Progenitor cell of endocrine pancreas (in vitro differentiated cells): ENCODE measurements at regions not wholly inside any gene's neighbourhood (a gene's known extent, or its start where the extent isn't known, plus 50 kb on each side); places are given as distances from the start of the nearest gene placed in this dataset.

ENCODE experiments used
- DNase-seq: peaks from one replicate; pipeline ENCODE4 v3.0.0; 2021; ENCODE audit warnings: low spot score; ENCODE audit not compliant: unreplicated experiment
- H3K27ac Mint-ChIP-seq: 2 replicates; pipeline ENCODE4 v1.8.0; 2021; ENCODE audit warnings: mild to moderate bottlenecking, moderate library complexity, mixed read lengths
- H3K27me3 Mint-ChIP-seq: 2 replicates; pipeline ENCODE4 v1.8.0; 2021; ENCODE audit warnings: mixed read lengths
- H3K36me3 Mint-ChIP-seq: 2 replicates; pipeline ENCODE4 v1.8.0; 2022; ENCODE audit warnings: mixed read lengths; ENCODE audit not compliant: insufficient read depth
- H3K4me1 Mint-ChIP-seq: 2 replicates; pipeline ENCODE4 v1.8.0; 2021; ENCODE audit warnings: low read depth, mixed read lengths
- H3K4me3 Mint-ChIP-seq: 2 replicates; pipeline ENCODE4 v1.8.0; 2021; ENCODE audit warnings: low read depth, mild to moderate bottlenecking, moderate library complexity, mixed read lengths
- H3K9me3 Mint-ChIP-seq: 2 replicates; pipeline ENCODE4 v1.8.0; 2021; ENCODE audit warnings: low read depth, mixed read lengths
- TF ChIP-seq, protein P1 (sequence below): fragments of 200-600 bp; sonication (generic); IDR thresholded peaks from one replicate; pipeline ENCODE4 v1.5.0; 2021; ENCODE audit warnings: antibody characterized with exemption, mild to moderate bottlenecking; ENCODE audit not compliant: unreplicated experiment

DNA sequence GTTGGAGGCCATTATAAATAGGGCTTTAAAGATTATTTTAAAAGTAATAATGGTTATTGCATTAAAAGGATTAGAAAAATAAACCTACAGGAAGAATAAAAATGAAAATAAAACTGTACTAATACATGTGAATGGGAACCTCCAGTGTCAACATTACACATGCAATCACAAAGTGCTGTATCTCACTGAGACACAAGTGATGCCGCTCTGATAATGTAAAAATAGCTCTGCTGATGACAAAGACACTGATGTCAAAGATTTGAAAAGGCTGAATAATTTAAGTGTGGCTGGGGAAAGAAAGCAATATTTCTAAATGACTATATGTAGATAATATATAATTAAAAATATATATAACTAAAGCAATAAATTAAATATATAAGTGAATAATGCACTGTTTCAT, 129.1 kb upstream of the RAP2B start:
- no peak overlapping the region for H3K27ac Mint-ChIP-seq
- H3K27me3 Mint-ChIP-seq: no peaks in the 10 kb centered on the region
- H3K36me3 Mint-ChIP-seq: no peaks in the 10 kb centered on the region
- no peaks in the 10 kb centered on the region for H3K9me3 Mint-ChIP-seq
- H3K4me1 Mint-ChIP-seq: peaks cover 2% of the 10 kb centered on the region
- no peak for DNase-seq
- H3K4me3 Mint-ChIP-seq: no peak overlapping the region
- TF ChIP-seq, protein P1, sequence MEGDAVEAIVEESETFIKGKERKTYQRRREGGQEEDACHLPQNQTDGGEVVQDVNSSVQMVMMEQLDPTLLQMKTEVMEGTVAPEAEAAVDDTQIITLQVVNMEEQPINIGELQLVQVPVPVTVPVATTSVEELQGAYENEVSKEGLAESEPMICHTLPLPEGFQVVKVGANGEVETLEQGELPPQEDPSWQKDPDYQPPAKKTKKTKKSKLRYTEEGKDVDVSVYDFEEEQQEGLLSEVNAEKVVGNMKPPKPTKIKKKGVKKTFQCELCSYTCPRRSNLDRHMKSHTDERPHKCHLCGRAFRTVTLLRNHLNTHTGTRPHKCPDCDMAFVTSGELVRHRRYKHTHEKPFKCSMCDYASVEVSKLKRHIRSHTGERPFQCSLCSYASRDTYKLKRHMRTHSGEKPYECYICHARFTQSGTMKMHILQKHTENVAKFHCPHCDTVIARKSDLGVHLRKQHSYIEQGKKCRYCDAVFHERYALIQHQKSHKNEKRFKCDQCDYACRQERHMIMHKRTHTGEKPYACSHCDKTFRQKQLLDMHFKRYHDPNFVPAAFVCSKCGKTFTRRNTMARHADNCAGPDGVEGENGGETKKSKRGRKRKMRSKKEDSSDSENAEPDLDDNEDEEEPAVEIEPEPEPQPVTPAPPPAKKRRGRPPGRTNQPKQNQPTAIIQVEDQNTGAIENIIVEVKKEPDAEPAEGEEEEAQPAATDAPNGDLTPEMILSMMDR: no peak

DNA sequence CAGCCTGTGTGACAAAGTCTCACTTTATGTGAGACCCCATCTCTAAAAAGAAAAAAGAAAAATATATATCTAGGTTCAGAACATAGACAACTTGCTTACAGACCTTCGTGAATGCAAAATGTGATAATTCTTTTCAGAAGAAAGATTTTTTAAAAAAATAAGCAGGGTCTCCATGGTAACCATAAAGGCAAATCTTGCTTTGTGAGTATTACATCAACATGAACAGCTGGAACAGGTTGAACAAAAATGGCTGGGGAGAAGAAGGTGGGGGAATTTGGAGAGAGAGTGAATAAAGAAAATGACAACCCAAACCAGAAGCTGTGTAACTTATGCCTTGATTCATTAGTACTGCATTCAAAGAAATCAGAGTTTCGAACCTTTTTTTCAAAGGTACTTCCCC, 125.2 kb upstream of the RAP2B start:
- H3K36me3 Mint-ChIP-seq: no peaks in the 10 kb centered on the region
- no peak overlapping the region for H3K4me3 Mint-ChIP-seq
- H3K27me3 Mint-ChIP-seq: no peaks in the 10 kb centered on the region
- DNase-seq: no peak
- H3K4me1 Mint-ChIP-seq: peaks cover 2% of the 10 kb centered on the region
- TF ChIP-seq, protein P1: no peak
- H3K27ac Mint-ChIP-seq: no peak overlapping the region
- H3K9me3 Mint-ChIP-seq: no peaks in the 10 kb centered on the region

DNA sequence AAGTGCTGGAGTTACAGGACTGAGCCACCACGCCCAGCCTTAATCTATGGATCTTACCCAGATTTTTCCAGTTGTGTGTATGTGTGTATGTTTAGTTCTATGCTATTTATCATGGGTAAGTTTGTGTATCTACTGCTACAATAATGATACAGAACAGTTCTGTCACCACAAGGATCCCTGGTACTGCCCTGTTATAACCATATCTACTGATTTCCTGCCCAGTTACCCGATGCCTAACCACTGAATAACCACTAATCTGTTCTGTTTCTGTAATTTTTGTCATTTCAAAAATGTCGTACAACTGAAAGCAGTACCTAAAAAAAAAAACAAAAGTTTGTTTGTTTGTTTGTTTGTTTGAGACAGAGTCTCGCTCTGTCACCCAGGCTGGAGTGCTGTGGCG, 123.7 kb upstream of the RAP2B start:
- H3K4me3 Mint-ChIP-seq: no peak overlapping the region
- H3K36me3 Mint-ChIP-seq: no peaks in the 10 kb centered on the region
- H3K27me3 Mint-ChIP-seq: no peaks in the 10 kb centered on the region
- DNase-seq: no peak
- H3K4me1 Mint-ChIP-seq: no peaks in the 10 kb centered on the region
- H3K27ac Mint-ChIP-seq: no peak overlapping the region
- no peaks in the 10 kb centered on the region for H3K9me3 Mint-ChIP-seq
- TF ChIP-seq, protein P1: no peak

DNA sequence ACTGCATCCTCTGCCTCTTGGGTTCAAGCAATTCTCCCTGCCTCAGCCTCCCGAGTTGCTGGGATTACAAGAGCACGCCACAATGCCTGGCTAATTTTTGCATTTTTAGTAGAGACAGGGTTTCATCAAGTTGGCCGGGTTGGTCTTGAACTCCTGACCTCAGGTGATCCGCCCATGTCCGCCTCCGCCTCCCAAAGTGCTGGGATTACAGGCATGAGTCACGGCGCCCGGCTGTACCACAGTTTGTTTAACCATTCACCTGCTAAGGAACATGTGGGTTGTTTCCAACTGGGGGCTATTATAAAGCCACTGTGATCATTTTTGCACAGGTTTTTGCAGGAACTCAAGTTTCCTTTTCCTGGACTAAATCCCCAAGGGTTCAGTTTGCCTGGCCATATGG, 123.2 kb upstream of the RAP2B start:
- Mint-ChIP-seq H3K27ac (no peak overlapping the region), H3K9me3 (no peaks in the 10 kb centered on the region), H3K4me3 (no peak overlapping the region), H3K27me3 (no peaks in the 10 kb centered on the region), H3K4me1 (no peaks in the 10 kb centered on the region), H3K36me3 (no peaks in the 10 kb centered on the region)
- no peak for DNase-seq
- TF ChIP-seq, protein P1: no peak

DNA sequence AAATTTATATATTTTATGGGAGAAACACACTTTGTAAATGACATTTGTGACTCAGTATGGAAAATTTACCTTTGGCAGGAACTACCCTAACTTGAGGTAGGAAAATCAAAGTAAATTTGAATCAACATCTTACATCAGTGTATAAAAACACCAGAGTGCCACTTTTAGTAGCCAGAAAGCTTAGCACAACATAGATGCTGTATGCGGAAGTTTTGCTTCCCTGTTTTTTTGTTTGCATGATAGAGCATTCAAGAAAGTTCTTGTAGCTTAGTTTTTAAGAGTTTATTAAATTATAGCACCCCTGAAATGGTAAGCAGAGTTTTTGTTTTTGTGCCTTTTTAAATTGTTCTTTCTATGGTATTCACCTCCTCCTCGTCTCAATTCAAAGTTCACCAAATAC, 120.8 kb upstream of the RAP2B start:
- Mint-ChIP-seq H3K36me3 (no peaks in the 10 kb centered on the region), H3K4me3 (no peak overlapping the region), H3K27ac (no peak overlapping the region), H3K27me3 (no peaks in the 10 kb centered on the region), H3K9me3 (no peaks in the 10 kb centered on the region), H3K4me1 (no peaks in the 10 kb centered on the region)
- TF ChIP-seq, protein P1: no peak
- DNase-seq: no peak
